ENCODE measurements at regions not wholly inside any gene's neighbourhood (a gene's known extent, or its start where the extent isn't known, plus 50 kb on each side); places are given as distances from the start of the nearest gene placed in this dataset.

DNA sequence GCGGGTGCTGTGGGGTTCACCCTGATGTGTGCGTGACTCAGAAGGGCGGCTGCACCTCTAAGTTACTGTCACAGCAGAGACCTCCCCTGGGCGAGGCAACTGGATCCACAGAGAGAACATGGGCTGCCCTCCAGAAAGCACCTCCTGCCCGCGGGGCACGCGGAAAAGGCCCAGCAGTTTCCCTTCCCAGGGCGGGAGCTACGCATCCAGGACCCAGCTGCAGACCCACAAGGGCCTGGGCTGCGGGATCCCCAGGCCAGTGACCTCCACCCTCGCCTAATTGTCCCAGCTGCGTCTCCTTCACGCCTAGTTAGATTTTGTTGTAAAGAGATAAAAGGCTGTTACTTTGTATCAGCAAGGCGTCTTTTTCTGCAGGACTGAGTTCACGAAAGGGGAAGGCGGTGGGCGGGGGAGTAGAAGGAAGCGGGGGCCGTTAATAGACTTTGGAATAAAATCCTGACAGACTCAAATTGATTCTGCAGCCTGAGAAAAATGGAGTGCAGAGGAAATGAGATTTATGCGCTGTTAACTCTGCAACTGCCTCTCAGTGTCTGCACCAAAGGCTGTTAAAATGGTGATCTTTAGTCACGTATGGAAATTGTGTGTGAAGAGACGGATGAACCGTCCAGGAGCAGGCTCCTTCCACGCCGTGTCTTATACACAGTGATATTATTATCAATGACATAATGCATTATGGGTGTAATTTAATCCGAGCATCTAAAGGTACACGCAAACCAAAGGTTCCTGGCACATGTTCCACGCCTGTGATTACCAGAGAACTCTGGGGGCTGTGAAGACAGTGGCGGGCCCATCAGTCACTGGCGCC lies 65.9 kb upstream of the FBRSL1 start:
- TF ChIP-seq, protein P1, sequence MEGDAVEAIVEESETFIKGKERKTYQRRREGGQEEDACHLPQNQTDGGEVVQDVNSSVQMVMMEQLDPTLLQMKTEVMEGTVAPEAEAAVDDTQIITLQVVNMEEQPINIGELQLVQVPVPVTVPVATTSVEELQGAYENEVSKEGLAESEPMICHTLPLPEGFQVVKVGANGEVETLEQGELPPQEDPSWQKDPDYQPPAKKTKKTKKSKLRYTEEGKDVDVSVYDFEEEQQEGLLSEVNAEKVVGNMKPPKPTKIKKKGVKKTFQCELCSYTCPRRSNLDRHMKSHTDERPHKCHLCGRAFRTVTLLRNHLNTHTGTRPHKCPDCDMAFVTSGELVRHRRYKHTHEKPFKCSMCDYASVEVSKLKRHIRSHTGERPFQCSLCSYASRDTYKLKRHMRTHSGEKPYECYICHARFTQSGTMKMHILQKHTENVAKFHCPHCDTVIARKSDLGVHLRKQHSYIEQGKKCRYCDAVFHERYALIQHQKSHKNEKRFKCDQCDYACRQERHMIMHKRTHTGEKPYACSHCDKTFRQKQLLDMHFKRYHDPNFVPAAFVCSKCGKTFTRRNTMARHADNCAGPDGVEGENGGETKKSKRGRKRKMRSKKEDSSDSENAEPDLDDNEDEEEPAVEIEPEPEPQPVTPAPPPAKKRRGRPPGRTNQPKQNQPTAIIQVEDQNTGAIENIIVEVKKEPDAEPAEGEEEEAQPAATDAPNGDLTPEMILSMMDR (IDR thresholded peaks at IDR 0.05; ENCODE audit: low read depth, low read length, missing control alignments), result no peak
- DNase-seq (ENCODE audit: extremely low read depth, low read depth), result no peak
- H3K4me3 ChIP-seq (replicated peaks; ENCODE audit: low read depth, low read length), result no peak overlapping the region

DNA sequence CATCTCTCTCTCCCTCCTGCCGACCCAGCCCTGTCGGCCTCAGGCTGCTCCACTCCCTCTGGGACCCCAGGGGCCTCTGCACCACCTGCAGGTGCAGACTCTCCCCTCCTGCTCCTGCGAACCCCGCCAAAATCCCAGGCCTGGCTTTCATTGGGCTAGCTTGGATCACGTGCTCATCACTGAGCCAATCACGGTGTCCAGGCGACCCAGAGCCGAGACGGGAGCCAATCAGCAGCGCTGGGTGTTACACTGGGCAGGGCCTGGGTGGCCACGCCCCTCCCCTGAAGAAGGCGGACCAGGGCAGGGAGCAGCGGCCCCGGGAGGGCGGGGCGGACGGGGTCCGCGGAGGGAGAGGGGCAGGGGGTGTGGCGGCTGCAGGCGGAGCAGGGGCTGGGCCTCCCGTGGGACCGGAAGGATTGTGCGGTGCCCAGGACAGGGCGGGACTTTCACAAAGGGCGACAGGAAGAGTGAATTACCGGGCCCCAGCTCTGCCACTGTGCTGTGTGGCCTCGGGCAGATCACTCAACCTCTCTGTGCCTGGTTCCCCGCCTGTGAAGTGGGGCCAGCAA lies 66.6 kb upstream of the FBRSL1 start:
- DNase-seq (ENCODE audit: extremely low read depth, low read depth), result no peak
- TF ChIP-seq, protein P1 (IDR thresholded peaks at IDR 0.05; ENCODE audit: low read depth, low read length, missing control alignments), result no peak
- no peak overlapping the region for H3K4me3 ChIP-seq (replicated peaks; ENCODE audit: low read depth, low read length)

DNA sequence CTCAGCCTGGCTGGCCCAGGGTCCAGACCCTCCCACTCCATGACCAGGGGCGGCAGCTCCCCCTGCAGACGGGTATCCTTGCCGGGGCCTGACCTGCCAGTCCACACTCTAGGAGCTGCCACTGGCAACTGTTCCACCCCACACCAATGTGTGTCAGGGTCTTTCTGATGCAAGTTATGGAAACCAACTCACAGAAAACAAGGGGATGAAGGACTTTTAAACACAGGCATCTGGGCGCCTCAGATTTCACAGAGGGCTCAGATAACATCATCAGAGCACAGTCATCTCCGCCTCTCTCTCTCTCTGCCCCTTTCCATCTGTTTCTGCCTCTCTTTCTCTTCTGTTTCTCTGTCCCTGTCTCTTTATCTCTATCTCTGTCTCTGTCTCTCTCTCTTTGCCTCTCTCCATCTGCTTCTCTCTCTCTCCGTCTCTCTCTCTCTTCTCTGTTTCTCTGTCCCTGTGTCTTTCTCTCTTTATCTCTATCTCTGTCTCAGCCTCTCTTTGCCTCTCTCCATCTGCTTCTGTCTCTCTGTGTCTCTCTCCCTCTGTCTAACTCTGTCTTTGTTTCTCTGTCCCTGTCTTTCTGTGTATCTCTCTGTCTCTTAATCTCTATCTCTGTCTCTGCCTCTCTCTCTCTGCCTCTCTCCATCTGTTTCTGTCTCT lies 67.4 kb upstream of the FBRSL1 start:
- no peak for DNase-seq (ENCODE audit: extremely low read depth, low read depth)
- H3K4me3 ChIP-seq (replicated peaks; ENCODE audit: low read depth, low read length), result no peak overlapping the region
- TF ChIP-seq, protein P1 (IDR thresholded peaks at IDR 0.05; ENCODE audit: low read depth, low read length, missing control alignments), result no peak

DNA sequence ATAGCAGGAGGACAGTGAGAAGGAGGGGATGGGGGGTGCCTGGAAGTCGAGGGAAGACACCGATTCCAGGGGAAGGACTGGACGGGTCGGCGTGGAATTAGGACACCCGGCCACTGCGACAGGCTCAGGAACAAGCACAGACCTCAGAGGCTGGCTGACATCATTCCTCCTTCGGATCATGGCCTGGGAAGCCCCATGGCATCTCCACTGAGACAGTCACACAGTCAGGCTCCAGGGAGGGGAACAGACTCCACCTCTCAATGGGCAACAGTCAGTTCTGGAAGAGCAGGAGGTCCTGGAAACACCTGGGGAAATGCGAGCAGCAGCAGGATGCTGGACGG lies 67.9 kb upstream of the FBRSL1 start:
- H3K4me3 ChIP-seq (replicated peaks; ENCODE audit: low read depth, low read length), result no peak overlapping the region
- TF ChIP-seq, protein P1 (IDR thresholded peaks at IDR 0.05; ENCODE audit: low read depth, low read length, missing control alignments), result no peak
- no peak for DNase-seq (ENCODE audit: extremely low read depth, low read depth)

DNA sequence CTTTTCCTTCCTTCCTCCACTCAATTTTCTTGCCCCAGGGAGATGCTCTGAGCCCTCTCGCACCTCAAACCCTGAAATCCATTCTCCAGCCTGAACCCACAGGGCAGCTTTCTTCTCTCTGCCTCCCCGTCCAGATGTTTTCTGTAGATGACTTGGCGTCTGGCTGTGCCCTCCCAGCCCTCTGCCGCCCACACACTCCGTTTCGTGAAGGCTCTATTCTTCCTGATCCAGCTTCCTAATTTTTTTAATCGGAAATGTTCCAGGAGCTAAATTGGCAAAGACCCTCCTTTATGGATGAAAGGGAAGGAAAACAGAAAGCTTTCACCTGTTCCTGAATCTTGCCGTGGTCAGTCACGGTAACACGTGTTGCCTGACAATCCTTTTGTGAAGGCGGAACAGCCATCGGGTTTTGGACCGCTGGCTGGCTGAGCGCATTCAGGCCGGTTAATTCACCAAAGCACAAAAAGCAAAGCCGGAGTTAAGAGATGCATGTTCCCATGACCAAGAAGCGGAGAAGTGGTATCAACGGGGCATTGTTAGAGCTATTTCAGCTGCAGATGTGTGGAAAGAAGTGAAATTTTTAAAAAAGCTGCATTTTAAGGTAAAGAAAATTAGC lies 70.2 kb upstream of the FBRSL1 start:
- TF ChIP-seq, protein P1 (IDR thresholded peaks at IDR 0.05; ENCODE audit: low read depth, low read length, missing control alignments), result no peak
- H3K4me3 ChIP-seq (replicated peaks; ENCODE audit: low read depth, low read length), result no peak overlapping the region
- DNase-seq (ENCODE audit: extremely low read depth, low read depth), result no peak

DNA sequence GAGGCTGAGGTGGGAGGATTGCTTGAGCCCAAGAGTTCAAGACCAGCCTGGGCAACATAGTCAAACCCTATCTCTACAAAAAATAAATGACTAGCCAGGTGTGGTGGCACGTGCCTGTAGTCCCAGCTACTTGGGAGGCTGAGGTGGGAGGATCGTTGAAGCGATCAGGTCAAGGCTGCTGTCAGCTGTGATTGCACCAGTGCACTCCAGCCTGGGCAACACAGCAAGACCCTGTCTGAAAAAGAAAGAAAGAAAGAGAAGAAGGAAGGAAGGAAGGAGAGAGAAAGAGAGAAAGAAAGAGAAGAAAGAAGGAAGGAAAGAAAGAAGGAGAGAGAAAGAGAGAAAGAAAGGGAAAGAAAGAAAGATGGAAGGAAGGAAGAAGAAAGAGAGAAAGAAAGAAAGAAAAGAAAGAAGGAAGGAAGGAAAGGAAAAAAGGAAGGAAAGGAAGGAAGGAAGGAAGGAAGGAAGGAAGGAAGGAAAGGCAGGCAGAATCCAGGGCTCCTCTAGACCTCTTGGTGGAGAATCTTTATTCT lies 71.5 kb upstream of the FBRSL1 start:
- no peak overlapping the region for H3K4me3 ChIP-seq (replicated peaks; ENCODE audit: low read depth, low read length)
- no peak for DNase-seq (ENCODE audit: extremely low read depth, low read depth)

More for the DNA sequence above, 71.5 kb upstream of the FBRSL1 start:
- TF ChIP-seq, protein P1 (IDR thresholded peaks at IDR 0.05; ENCODE audit: low read depth, low read length, missing control alignments), result no peak

Data from HFF-Myc (cell line).